ENCODE measurements at regions not wholly inside any gene's neighbourhood (a gene's known extent, or its start where the extent isn't known, plus 50 kb on each side); places are given as distances from the start of the nearest gene placed in this dataset.

- Histone ChIP-seq H3K27me3 (ENCODE audit: control insufficient read depth, insufficient read depth, low read length) (no peaks in the 10 kb centered on the region), H3K4me3 (ENCODE audit: low read length) (no peak overlapping the region), H3K4me1 (ENCODE audit: control insufficient read depth, low read depth, low read length) (no peaks in the 10 kb centered on the region), H3K27ac (ENCODE audit: low read length) (no peak overlapping the region), H3K9me3 (ENCODE audit: control insufficient read depth, low read depth, low read length) (no peaks in the 10 kb centered on the region), H3K36me3 (ENCODE audit: control insufficient read depth, low read depth, low read length) (no peaks in the 10 kb centered on the region), H3K9ac (ENCODE audit: low read length) (no peak overlapping the region)
Observed at GRCh38 chrX:10972706-10973105, 138.4 kb upstream of the HCCS start.

- H3K36me3 ChIP-seq (ENCODE audit: control insufficient read depth, low read depth, low read length), result no peaks in the 10 kb centered on the region
- no peaks in the 10 kb centered on the region for H3K27me3 ChIP-seq (ENCODE audit: control insufficient read depth, insufficient read depth, low read length)
- no peak overlapping the region for H3K9ac ChIP-seq (ENCODE audit: low read length)
- no peaks in the 10 kb centered on the region for H3K4me1 ChIP-seq (ENCODE audit: control insufficient read depth, low read depth, low read length)
- no peak overlapping the region for H3K27ac ChIP-seq (ENCODE audit: low read length)
- no peak overlapping the region for H3K4me3 ChIP-seq (ENCODE audit: low read length)
- no peaks in the 10 kb centered on the region for H3K9me3 ChIP-seq (ENCODE audit: control insufficient read depth, low read depth, low read length)
Observed at GRCh38 chrX:10974920-10975319, 136.2 kb upstream of the HCCS start.

GRCh38 chrX:10979956-10980355, 131.2 kb upstream of the HCCS start:
- Histone ChIP-seq H3K36me3 (ENCODE audit: control insufficient read depth, low read depth, low read length) (no peaks in the 10 kb centered on the region), H3K4me3 (ENCODE audit: low read length) (no peak overlapping the region), H3K9me3 (ENCODE audit: control insufficient read depth, low read depth, low read length) (no peaks in the 10 kb centered on the region), H3K27me3 (ENCODE audit: control insufficient read depth, insufficient read depth, low read length) (no peaks in the 10 kb centered on the region), H3K9ac (ENCODE audit: low read length) (no peak overlapping the region), H3K27ac (ENCODE audit: low read length) (no peak overlapping the region), H3K4me1 (ENCODE audit: control insufficient read depth, low read depth, low read length) (no peaks in the 10 kb centered on the region)

GRCh38 chrX:10981506-10981905, 129.6 kb upstream of the HCCS start:
- Histone ChIP-seq H3K27ac (ENCODE audit: low read length) (no peak overlapping the region), H3K4me3 (ENCODE audit: low read length) (no peak overlapping the region), H3K36me3 (ENCODE audit: control insufficient read depth, low read depth, low read length) (no peaks in the 10 kb centered on the region), H3K27me3 (ENCODE audit: control insufficient read depth, insufficient read depth, low read length) (no peaks in the 10 kb centered on the region), H3K4me1 (ENCODE audit: control insufficient read depth, low read depth, low read length) (no peaks in the 10 kb centered on the region), H3K9me3 (ENCODE audit: control insufficient read depth, low read depth, low read length) (no peaks in the 10 kb centered on the region), H3K9ac (ENCODE audit: low read length) (no peak overlapping the region)

GRCh38 chrX:10983526-10983925, 127.6 kb upstream of the HCCS start:
- Histone ChIP-seq H3K9ac (ENCODE audit: low read length) (no peak overlapping the region), H3K4me3 (ENCODE audit: low read length) (no peak overlapping the region), H3K27ac (ENCODE audit: low read length) (no peak overlapping the region), H3K27me3 (ENCODE audit: control insufficient read depth, insufficient read depth, low read length) (no peaks in the 10 kb centered on the region), H3K4me1 (ENCODE audit: control insufficient read depth, low read depth, low read length) (no peaks in the 10 kb centered on the region), H3K36me3 (ENCODE audit: control insufficient read depth, low read depth, low read length) (no peaks in the 10 kb centered on the region), H3K9me3 (ENCODE audit: control insufficient read depth, low read depth, low read length) (no peaks in the 10 kb centered on the region)

GRCh38 chrX:10984213-10984612, 126.9 kb upstream of the HCCS start:
- no peaks in the 10 kb centered on the region for H3K4me1 ChIP-seq (ENCODE audit: control insufficient read depth, low read depth, low read length)
- H3K9me3 ChIP-seq (ENCODE audit: control insufficient read depth, low read depth, low read length), result no peaks in the 10 kb centered on the region
- H3K4me3 ChIP-seq (ENCODE audit: low read length), result no peak overlapping the region
- no peak overlapping the region for H3K9ac ChIP-seq (ENCODE audit: low read length)
- no peak overlapping the region for H3K27ac ChIP-seq (ENCODE audit: low read length)
- H3K36me3 ChIP-seq (ENCODE audit: control insufficient read depth, low read depth, low read length), result no peaks in the 10 kb centered on the region
- no peaks in the 10 kb centered on the region for H3K27me3 ChIP-seq (ENCODE audit: control insufficient read depth, insufficient read depth, low read length)

- Histone ChIP-seq H3K9me3 (ENCODE audit: control insufficient read depth, low read depth, low read length) (no peaks in the 10 kb centered on the region), H3K36me3 (ENCODE audit: control insufficient read depth, low read depth, low read length) (no peaks in the 10 kb centered on the region), H3K9ac (ENCODE audit: low read length) (no peak overlapping the region), H3K27ac (ENCODE audit: low read length) (no peak overlapping the region), H3K4me1 (ENCODE audit: control insufficient read depth, low read depth, low read length) (no peaks in the 10 kb centered on the region), H3K4me3 (ENCODE audit: low read length) (no peak overlapping the region), H3K27me3 (ENCODE audit: control insufficient read depth, insufficient read depth, low read length) (no peaks in the 10 kb centered on the region)
Observed at GRCh38 chrX:10986616-10987015, 124.5 kb upstream of the HCCS start.

GRCh38 chrX:10988653-10989052, 122.5 kb upstream of the HCCS start:
- no peaks in the 10 kb centered on the region for H3K36me3 ChIP-seq (ENCODE audit: control insufficient read depth, low read depth, low read length)
- no peaks in the 10 kb centered on the region for H3K9me3 ChIP-seq (ENCODE audit: control insufficient read depth, low read depth, low read length)
- H3K27me3 ChIP-seq (ENCODE audit: control insufficient read depth, insufficient read depth, low read length), result no peaks in the 10 kb centered on the region
- no peak overlapping the region for H3K9ac ChIP-seq (ENCODE audit: low read length)
- H3K4me1 ChIP-seq (ENCODE audit: control insufficient read depth, low read depth, low read length), result no peaks in the 10 kb centered on the region
- H3K4me3 ChIP-seq (ENCODE audit: low read length), result no peak overlapping the region
- no peak overlapping the region for H3K27ac ChIP-seq (ENCODE audit: low read length)

- H3K9ac ChIP-seq (ENCODE audit: low read length), result no peak overlapping the region
- H3K27me3 ChIP-seq (ENCODE audit: control insufficient read depth, insufficient read depth, low read length), result no peaks in the 10 kb centered on the region
- H3K27ac ChIP-seq (ENCODE audit: low read length), result no peak overlapping the region
Observed at GRCh38 chrX:10989386-10989785, 121.7 kb upstream of the HCCS start.

GRCh38 chrX:10990418-10990817, 120.7 kb upstream of the HCCS start:
- H3K27ac ChIP-seq (ENCODE audit: low read length), result no peak overlapping the region
- no peaks in the 10 kb centered on the region for H3K9me3 ChIP-seq (ENCODE audit: control insufficient read depth, low read depth, low read length)
- no peaks in the 10 kb centered on the region for H3K36me3 ChIP-seq (ENCODE audit: control insufficient read depth, low read depth, low read length)
- no peaks in the 10 kb centered on the region for H3K4me1 ChIP-seq (ENCODE audit: control insufficient read depth, low read depth, low read length)
- H3K9ac ChIP-seq (ENCODE audit: low read length), result no peak overlapping the region
- H3K27me3 ChIP-seq (ENCODE audit: control insufficient read depth, insufficient read depth, low read length), result no peaks in the 10 kb centered on the region
- H3K4me3 ChIP-seq (ENCODE audit: low read length), result no peak overlapping the region

More at GRCh38 chrX:10989386-10989785, 121.7 kb upstream of the HCCS start:
- no peak overlapping the region for H3K4me3 ChIP-seq (ENCODE audit: low read length)
- H3K36me3 ChIP-seq (ENCODE audit: control insufficient read depth, low read depth, low read length), result no peaks in the 10 kb centered on the region
- no peaks in the 10 kb centered on the region for H3K9me3 ChIP-seq (ENCODE audit: control insufficient read depth, low read depth, low read length)
- H3K4me1 ChIP-seq (ENCODE audit: control insufficient read depth, low read depth, low read length), result no peaks in the 10 kb centered on the region

GRCh38 chrX:10990976-10991375, 120.2 kb upstream of the HCCS start:
- no peaks in the 10 kb centered on the region for H3K9me3 ChIP-seq (ENCODE audit: control insufficient read depth, low read depth, low read length)
- H3K27me3 ChIP-seq (ENCODE audit: control insufficient read depth, insufficient read depth, low read length), result no peaks in the 10 kb centered on the region
- H3K36me3 ChIP-seq (ENCODE audit: control insufficient read depth, low read depth, low read length), result no peaks in the 10 kb centered on the region
- no peak overlapping the region for H3K4me3 ChIP-seq (ENCODE audit: low read length)
- H3K4me1 ChIP-seq (ENCODE audit: control insufficient read depth, low read depth, low read length), result no peaks in the 10 kb centered on the region
- no peak overlapping the region for H3K9ac ChIP-seq (ENCODE audit: low read length)
- H3K27ac ChIP-seq (ENCODE audit: low read length), result no peak overlapping the region

- Histone ChIP-seq H3K27ac (ENCODE audit: low read length) (no peak overlapping the region), H3K4me1 (ENCODE audit: control insufficient read depth, low read depth, low read length) (no peaks in the 10 kb centered on the region), H3K4me3 (ENCODE audit: low read length) (no peak overlapping the region), H3K36me3 (ENCODE audit: control insufficient read depth, low read depth, low read length) (no peaks in the 10 kb centered on the region), H3K9me3 (ENCODE audit: control insufficient read depth, low read depth, low read length) (no peaks in the 10 kb centered on the region), H3K27me3 (ENCODE audit: control insufficient read depth, insufficient read depth, low read length) (no peaks in the 10 kb centered on the region), H3K9ac (ENCODE audit: low read length) (no peak overlapping the region)
Observed at GRCh38 chrX:10992110-10992509, 119.0 kb upstream of the HCCS start.

All from iPS-18a (cell line).